Glutamatergic neuron (in vitro differentiated cells): ENCODE measurements at regions not wholly inside any gene's neighbourhood (a gene's known extent, or its start where the extent isn't known, plus 50 kb on each side); places are given as distances from the start of the nearest gene placed in this dataset.

Experiments used
- DNase-seq: peaks from one replicate; pipeline ENCODE4 v3.0.0; 2022
- H3K27ac Mint-ChIP-seq: one replicate; pipeline ENCODE4 v1.8.0; 2020; ENCODE audit warnings: mild to moderate bottlenecking, mixed read lengths, inconsistent platforms; ENCODE audit not compliant: unreplicated experiment
- H3K27me3 Mint-ChIP-seq: one replicate; pipeline ENCODE4 v1.8.0; 2020; ENCODE audit warnings: mild to moderate bottlenecking, moderate library complexity, mixed read lengths, inconsistent platforms; ENCODE audit not compliant: unreplicated experiment
- H3K36me3 Mint-ChIP-seq: one replicate; pipeline ENCODE4 v1.8.0; 2020; ENCODE audit warnings: mild to moderate bottlenecking, mixed read lengths, inconsistent platforms; ENCODE audit not compliant: unreplicated experiment
- H3K4me1 Mint-ChIP-seq: one replicate; pipeline ENCODE4 v1.8.0; 2020; ENCODE audit warnings: mild to moderate bottlenecking, low read depth, mixed read lengths, inconsistent platforms; ENCODE audit not compliant: unreplicated experiment
- H3K4me3 Mint-ChIP-seq: one replicate; pipeline ENCODE4 v1.8.0; 2020; ENCODE audit warnings: mild to moderate bottlenecking, mixed read lengths, inconsistent platforms; ENCODE audit not compliant: unreplicated experiment
- H3K9me3 Mint-ChIP-seq: one replicate; pipeline ENCODE4 v1.8.0; 2020; ENCODE audit warnings: mild to moderate bottlenecking, moderate library complexity, mixed read lengths, inconsistent platforms; ENCODE audit not compliant: unreplicated experiment
- CTCF ChIP-seq: fragments of 200-600 bp; sonication (generic); IDR thresholded peaks from one replicate; pipeline ENCODE4 v1.5.0; 2021; ENCODE audit not compliant: partially characterized antibody, unreplicated experiment

GRCh38 chr7:113368256-113368655, 249.9 kb upstream of the SMIM30 start:
- Mint-ChIP-seq H3K27me3 (peaks cover 2% of the 10 kb centered on the region), H3K4me3 (no peak overlapping the region), H3K4me1 (peaks cover 1% of the 10 kb centered on the region), H3K9me3 (peaks cover 2% of the 10 kb centered on the region), H3K36me3 (no peaks in the 10 kb centered on the region), H3K27ac (no peak overlapping the region)
- no peak for DNase-seq
- TF ChIP-seq CTCF: no peak

GRCh38 chr7:113367041-113367586, 248.8 kb upstream of the SMIM30 start:
- peaks cover 2% of the 10 kb centered on the region for H3K27me3 Mint-ChIP-seq
- no peak for TF ChIP-seq CTCF

GRCh38 chr7:113366122-113366521, 247.8 kb upstream of the SMIM30 start:
- DNase-seq: no peak
- no peaks in the 10 kb centered on the region for H3K4me1 Mint-ChIP-seq
- H3K9me3 Mint-ChIP-seq: peaks cover 2% of the 10 kb centered on the region
- no peak overlapping the region for H3K4me3 Mint-ChIP-seq
- TF ChIP-seq CTCF: no peak
- H3K27me3 Mint-ChIP-seq: peaks cover 2% of the 10 kb centered on the region
- H3K27ac Mint-ChIP-seq: no peak overlapping the region
- no peaks in the 10 kb centered on the region for H3K36me3 Mint-ChIP-seq

More at GRCh38 chr7:113367041-113367586, 248.8 kb upstream of the SMIM30 start:
- Mint-ChIP-seq H3K4me1 (no peaks in the 10 kb centered on the region), H3K36me3 (no peaks in the 10 kb centered on the region), H3K27ac (no peak overlapping the region), H3K9me3 (peaks cover 2% of the 10 kb centered on the region), H3K4me3 (no peak overlapping the region)
- no peak for DNase-seq

- TF ChIP-seq CTCF: no peak
- Mint-ChIP-seq H3K36me3 (peaks cover 3% of the 10 kb centered on the region), H3K9me3 (no peaks in the 10 kb centered on the region), H3K4me3 (no peak overlapping the region), H3K4me1 (no peaks in the 10 kb centered on the region), H3K27me3 (no peaks in the 10 kb centered on the region), H3K27ac (no peak overlapping the region)
- DNase-seq: no peak
Measured at GRCh38 chr7:113349339-113349738, 231.0 kb upstream of the SMIM30 start.

- no peaks in the 10 kb centered on the region for H3K4me1 Mint-ChIP-seq
- TF ChIP-seq CTCF: no peak
Measured at GRCh38 chr7:113339661-113340060, 221.3 kb upstream of the SMIM30 start.

More at GRCh38 chr7:113339661-113340060, 221.3 kb upstream of the SMIM30 start:
- Mint-ChIP-seq H3K9me3 (no peaks in the 10 kb centered on the region), H3K36me3 (no peaks in the 10 kb centered on the region), H3K27ac (no peak overlapping the region), H3K4me3 (no peak overlapping the region), H3K27me3 (no peaks in the 10 kb centered on the region)
- DNase-seq: no peak
